ENCODE measurements at regions not wholly inside any gene's neighbourhood (a gene's known extent, or its start where the extent isn't known, plus 50 kb on each side); places are given as distances from the start of the nearest gene placed in this dataset.

- POLR2A ChIA-PET, result interaction anchor here (0.6 to 1.0 kb wide), 2 partner anchors 14 to 411 kb away, joined by 3 read pairs; no protein-coding TSS in a partner anchor
- TF ChIP-seq CTCF (conservative IDR thresholded peaks at IDR 0.05; ENCODE audit: low read length) (no peak), EZH2phosphoT487 (IDR thresholded peaks at IDR 0.05; ENCODE audit: borderline replicate concordance, low read depth, low read length) (no peak)
These were observed 205.9 kb upstream of the ECI2 start for GRCh38 chr6:4341078-4341797.

GRCh38 chr6:4340544-4340943 is 205.2 kb upstream of the ECI2 start:
- Histone ChIP-seq H3K4me2 (ENCODE audit: low read length) (no peak overlapping the region), H2AFZ (ENCODE audit: low read length) (no peak overlapping the region), H3K79me2 (ENCODE audit: insufficient read depth, low read depth, low read length) (no peaks in the 10 kb centered on the region), H4K20me1 (ENCODE audit: insufficient read depth, low read length) (no peaks in the 10 kb centered on the region), H3K4me1 (ENCODE audit: insufficient read depth, low read length, poor library complexity, severe bottlenecking) (no peaks in the 10 kb centered on the region), H3K4me3 (ENCODE audit: low read depth, low read length, poor library complexity, severe bottlenecking) (no peak overlapping the region), H3K9me2 (ENCODE audit: insufficient read depth, low read length) (no peaks in the 10 kb centered on the region), H3K9me3 (ENCODE audit: low read length) (no peaks in the 10 kb centered on the region), H3K36me3 (ENCODE audit: insufficient read depth, low read length) (no peaks in the 10 kb centered on the region), H3K27ac (ENCODE audit: low read depth, low read length, poor library complexity, severe bottlenecking) (no peak overlapping the region)
- CTCF ChIA-PET (ENCODE audit: unreplicated experiment), result no interaction called here
- POLR2A ChIA-PET, result interaction anchor here (0.6 to 1.0 kb wide), 2 partner anchors 14 to 412 kb away, joined by 3 read pairs; no protein-coding TSS in a partner anchor
- DNase-seq (ENCODE audit: low spot score), result no peak
- no TSS peak for BruUV-seq (replicated peaks)
- TF ChIP-seq CTCF (conservative IDR thresholded peaks at IDR 0.05; ENCODE audit: low read length) (no peak), EZH2phosphoT487 (IDR thresholded peaks at IDR 0.05; ENCODE audit: borderline replicate concordance, low read depth, low read length) (no peak)
- intact Hi-C loops (cut with micrococcal nuclease; ENCODE audit: unreplicated experiment), result no loop called here

More at GRCh38 chr6:4341078-4341797, 205.9 kb upstream of the ECI2 start:
- Histone ChIP-seq H4K20me1 (ENCODE audit: insufficient read depth, low read length) (no peaks in the 10 kb centered on the region), H2AFZ (ENCODE audit: low read length) (no peak overlapping the region), H3K4me3 (ENCODE audit: low read depth, low read length, poor library complexity, severe bottlenecking) (no peak overlapping the region), H3K9me3 (ENCODE audit: low read length) (no peaks in the 10 kb centered on the region), H3K4me2 (ENCODE audit: low read length) (no peak overlapping the region), H3K36me3 (ENCODE audit: insufficient read depth, low read length) (no peaks in the 10 kb centered on the region), H3K9me2 (ENCODE audit: insufficient read depth, low read length) (no peaks in the 10 kb centered on the region), H3K27ac (ENCODE audit: low read depth, low read length, poor library complexity, severe bottlenecking) (no peak overlapping the region), H3K4me1 (ENCODE audit: insufficient read depth, low read length, poor library complexity, severe bottlenecking) (no peaks in the 10 kb centered on the region), H3K79me2 (ENCODE audit: insufficient read depth, low read depth, low read length) (no peaks in the 10 kb centered on the region)
- CTCF ChIA-PET (ENCODE audit: unreplicated experiment), result no interaction called here
- intact Hi-C loops (cut with micrococcal nuclease; ENCODE audit: unreplicated experiment), result no loop called here
- no peak for DNase-seq (ENCODE audit: low spot score)
- BruUV-seq (replicated peaks), result no TSS peak

DNA sequence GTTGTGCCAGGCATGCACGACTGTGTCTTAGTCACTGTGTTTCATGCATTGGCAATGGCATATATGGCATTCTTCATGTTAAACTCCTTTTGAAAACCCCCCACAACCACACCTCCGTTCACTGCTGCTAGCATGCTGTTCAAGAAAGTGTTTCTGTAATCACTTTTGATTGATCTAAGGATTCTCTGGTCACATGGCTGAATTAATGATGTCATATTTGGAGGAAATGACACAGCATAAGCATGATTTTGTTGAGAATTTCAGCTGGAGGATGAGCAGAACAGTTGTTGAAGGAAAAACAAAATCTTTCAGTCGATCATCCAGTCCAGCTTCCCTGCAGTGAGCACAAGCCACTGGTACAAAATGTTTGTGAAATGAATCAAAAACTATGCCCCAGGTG is 203.5 kb upstream of the ECI2 start:
- Histone ChIP-seq H3K27ac (ENCODE audit: low read depth, low read length, poor library complexity, severe bottlenecking) (no peak overlapping the region), H3K9me3 (ENCODE audit: low read length) (no peaks in the 10 kb centered on the region), H3K4me2 (ENCODE audit: low read length) (no peak overlapping the region), H3K79me2 (ENCODE audit: insufficient read depth, low read depth, low read length) (no peaks in the 10 kb centered on the region), H4K20me1 (ENCODE audit: insufficient read depth, low read length) (no peaks in the 10 kb centered on the region), H3K9me2 (ENCODE audit: insufficient read depth, low read length) (no peaks in the 10 kb centered on the region), H3K4me1 (ENCODE audit: insufficient read depth, low read length, poor library complexity, severe bottlenecking) (no peaks in the 10 kb centered on the region), H3K4me3 (ENCODE audit: low read depth, low read length, poor library complexity, severe bottlenecking) (no peak overlapping the region), H3K36me3 (ENCODE audit: insufficient read depth, low read length) (no peaks in the 10 kb centered on the region), H2AFZ (ENCODE audit: low read length) (no peak overlapping the region)
- ChIA-PET CTCF (ENCODE audit: unreplicated experiment) (no interaction called here), POLR2A (no interaction called here)
- BruUV-seq (replicated peaks), result no TSS peak
- intact Hi-C loops (cut with micrococcal nuclease; ENCODE audit: unreplicated experiment), result no loop called here
- TF ChIP-seq CTCF (conservative IDR thresholded peaks at IDR 0.05; ENCODE audit: low read length) (no peak), EZH2phosphoT487 (IDR thresholded peaks at IDR 0.05; ENCODE audit: borderline replicate concordance, low read depth, low read length) (no peak)
- no peak for DNase-seq (ENCODE audit: low spot score)
